Astrocyte (in vitro differentiated cells and primary cell): ENCODE measurements at regions not wholly inside any gene's neighbourhood (a gene's known extent, or its start where the extent isn't known, plus 50 kb on each side); places are given as distances from the start of the nearest gene placed in this dataset.

Experiments
- CTCF ChIP-seq: IDR thresholded peaks from 2 replicates; pipeline ENCODE4 v1.5.1; 2011; ENCODE audit warnings: low read depth, mild to moderate bottlenecking, inconsistent platforms, low read length, moderate library complexity; ENCODE audit not compliant: insufficient read depth
- EZH2 ChIP-seq: IDR thresholded peaks from 2 replicates; pipeline ENCODE4 v1.6.1; 2012; ENCODE audit warnings: mild to moderate bottlenecking, low read length, inconsistent platforms; ENCODE audit not compliant: insufficient read depth

- no peak for TF ChIP-seq CTCF
- no peak for TF ChIP-seq EZH2
Measured at GRCh38 chr4:104629601-104630000, 134.9 kb upstream of the CXXC4 start.
